ENCODE measurements at regions not wholly inside any gene's neighbourhood (a gene's known extent, or its start where the extent isn't known, plus 50 kb on each side); places are given as distances from the start of the nearest gene placed in this dataset.

DNA sequence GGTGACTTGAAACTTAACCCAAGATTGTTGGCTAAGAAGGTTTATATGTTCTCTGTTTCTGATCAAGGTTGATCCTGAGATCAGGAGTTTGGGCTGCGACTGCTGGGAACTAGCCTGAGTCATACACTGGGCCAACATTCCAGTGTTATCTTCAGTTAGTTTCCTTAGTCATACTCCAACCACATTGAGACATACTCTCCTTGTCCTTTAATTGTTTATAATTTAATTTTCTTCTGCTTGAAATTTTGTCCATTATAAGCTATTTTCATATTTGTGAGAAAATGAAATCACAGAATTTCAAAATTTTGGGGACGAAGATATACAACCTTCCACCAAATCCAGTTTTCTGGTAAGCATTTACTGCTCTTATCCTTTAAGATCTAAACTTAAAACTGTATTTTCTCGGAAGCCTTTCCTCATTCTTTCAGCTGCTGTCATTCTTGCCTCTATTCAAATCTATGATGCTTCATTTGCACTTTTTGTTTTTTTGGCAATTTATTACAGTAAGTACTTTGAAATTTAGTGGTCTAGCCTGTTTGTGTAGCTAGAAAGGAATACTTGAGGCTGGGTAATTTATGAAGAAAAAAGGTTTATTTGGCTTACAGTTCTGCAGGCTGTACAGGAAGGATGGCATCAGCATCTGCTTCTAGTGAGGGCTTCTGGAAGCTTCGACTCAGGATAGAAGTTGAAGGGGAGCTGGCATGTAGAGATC, 63.4 kb upstream of the POT1 start:
- TF ChIP-seq EZH2phosphoT487 (IDR thresholded peaks at IDR 0.05; ENCODE audit: low read depth, severe bottlenecking, unreplicated experiment), result no peak
- TF ChIP-seq CTCF (IDR thresholded peaks at IDR 0.05; ENCODE audit: poor library complexity), result no peak

All from hepatocyte (in vitro differentiated cells).